ENCODE measurements at regions not wholly inside any gene's neighbourhood (a gene's known extent, or its start where the extent isn't known, plus 50 kb on each side); places are given as distances from the start of the nearest gene placed in this dataset.

DNA sequence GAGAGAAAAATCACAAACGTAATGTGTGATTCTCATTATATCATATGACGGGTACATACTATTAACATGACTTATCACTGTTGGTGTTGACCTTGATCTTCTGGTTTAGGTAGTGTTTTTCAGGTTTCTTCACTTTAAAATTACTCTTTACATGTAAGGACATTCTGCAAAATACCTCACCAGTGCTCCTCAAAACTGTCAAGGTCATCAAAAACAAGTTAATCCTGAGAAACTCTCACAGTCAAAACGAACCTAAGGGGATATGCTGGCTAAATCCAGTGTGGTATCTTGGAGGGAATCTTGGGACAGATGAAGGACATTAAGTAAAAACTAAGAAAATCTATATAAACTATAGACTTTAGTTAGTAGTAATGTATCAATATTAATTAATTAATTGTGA lies 499.8 kb downstream of the IRS1 start:
- TF ChIP-seq ZNF350 (tag by site-specific recombination; IDR thresholded peaks at IDR 0.05) = no peak
- TF ChIP-seq MZF1 (tag by site-specific recombination; IDR thresholded peaks at IDR 0.05; ENCODE audit: borderline replicate concordance) = no peak
- Histone ChIP-seq H3K27ac (ENCODE audit: extremely low read depth, low read depth, low read length) (no peak overlapping the region), H3K4me1 (ENCODE audit: control insufficient read depth, insufficient read depth, low read length) (no peaks in the 10 kb centered on the region), H3K4me3 (ENCODE audit: low read depth, low read length) (no peak overlapping the region), H3K9me3 (ENCODE audit: control insufficient read depth, insufficient read depth, low read depth, low read length) (no peaks in the 10 kb centered on the region), H3K36me3 (ENCODE audit: control insufficient read depth in 2 of 2, insufficient read depth in 1 of 2, low read length in 2 of 2) (no peaks in the 10 kb centered on the region)
- POLR2A ChIA-PET = no interaction called here
- CTCF ChIA-PET = no interaction called here

DNA sequence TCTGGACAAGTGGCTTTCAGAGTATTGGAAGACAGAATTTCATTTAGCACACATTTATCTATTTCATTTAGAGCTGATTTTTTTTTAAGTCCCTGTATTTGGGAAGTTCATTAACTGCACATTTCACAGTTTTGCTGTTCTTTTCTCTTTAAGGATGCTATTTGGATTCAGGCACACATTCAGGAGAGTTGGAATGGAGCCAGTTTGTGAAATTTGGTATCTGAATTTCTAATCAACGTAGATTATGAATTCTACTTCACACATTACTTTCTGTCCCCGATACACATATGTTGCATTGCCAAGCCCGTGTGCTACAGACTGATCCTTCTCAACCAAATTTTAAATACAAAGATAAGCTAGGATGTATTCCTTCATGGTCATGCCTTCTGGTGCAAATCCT lies 503.9 kb downstream of the IRS1 start:
- no peak for TF ChIP-seq MYNN (tag by site-specific recombination; IDR thresholded peaks at IDR 0.05; ENCODE audit: borderline replicate concordance)
- TF ChIP-seq ZNF501 (tag by site-specific recombination; IDR thresholded peaks at IDR 0.05) = no peak
- no peak for TF ChIP-seq ZNF146 (tag by site-specific recombination; IDR thresholded peaks at IDR 0.05)
- TF ChIP-seq GLI4 (tag by site-specific recombination; IDR thresholded peaks at IDR 0.05) = no peak
- TF ChIP-seq KLF16 (tag by site-specific recombination; IDR thresholded peaks at IDR 0.05) = no peak
- TF ChIP-seq, protein P1, sequence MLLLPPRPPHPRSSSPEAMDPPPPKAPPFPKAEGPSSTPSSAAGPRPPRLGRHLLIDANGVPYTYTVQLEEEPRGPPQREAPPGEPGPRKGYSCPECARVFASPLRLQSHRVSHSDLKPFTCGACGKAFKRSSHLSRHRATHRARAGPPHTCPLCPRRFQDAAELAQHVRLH (tag by site-specific recombination; IDR thresholded peaks at IDR 0.05) = no peak
- TF ChIP-seq TRIM28 (IDR thresholded peaks at IDR 0.05; ENCODE audit: borderline replicate concordance, low read length) = no peak
- TF ChIP-seq ZNF174 (tag by site-specific recombination; IDR thresholded peaks at IDR 0.05) = no peak
- TF ChIP-seq GFI1B (tag by site-specific recombination; IDR thresholded peaks at IDR 0.05) = no peak
- no peak for TF ChIP-seq ZFP37 (tag by site-specific recombination; IDR thresholded peaks at IDR 0.05)
- TF ChIP-seq ZNF140 (tag by site-specific recombination; IDR thresholded peaks at IDR 0.05) = no peak
- TF ChIP-seq, protein P2, sequence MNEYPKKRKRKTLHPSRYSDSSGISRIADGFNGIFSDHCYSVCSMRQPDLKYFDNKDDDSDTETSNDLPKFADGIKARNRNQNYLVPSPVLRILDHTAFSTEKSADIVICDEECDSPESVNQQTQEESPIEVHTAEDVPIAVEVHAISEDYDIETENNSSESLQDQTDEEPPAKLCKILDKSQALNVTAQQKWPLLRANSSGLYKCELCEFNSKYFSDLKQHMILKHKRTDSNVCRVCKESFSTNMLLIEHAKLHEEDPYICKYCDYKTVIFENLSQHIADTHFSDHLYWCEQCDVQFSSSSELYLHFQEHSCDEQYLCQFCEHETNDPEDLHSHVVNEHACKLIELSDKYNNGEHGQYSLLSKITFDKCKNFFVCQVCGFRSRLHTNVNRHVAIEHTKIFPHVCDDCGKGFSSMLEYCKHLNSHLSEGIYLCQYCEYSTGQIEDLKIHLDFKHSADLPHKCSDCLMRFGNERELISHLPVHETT (tag by site-specific recombination; IDR thresholded peaks at IDR 0.05) = no peak
- no peak for TF ChIP-seq ZNF791 (tag by site-specific recombination; IDR thresholded peaks at IDR 0.05)
- H3K9me3 ChIP-seq (ENCODE audit: control insufficient read depth, insufficient read depth, low read depth, low read length) = no peaks in the 10 kb centered on the region
- H3K4me3 ChIP-seq (ENCODE audit: low read depth, low read length) = no peak overlapping the region
- no peak overlapping the region for H3K27ac ChIP-seq (ENCODE audit: extremely low read depth, low read depth, low read length)
- H3K4me1 ChIP-seq (ENCODE audit: control insufficient read depth, insufficient read depth, low read length) = no peaks in the 10 kb centered on the region
- ChIA-PET CTCF (no interaction called here), POLR2A (no interaction called here)
- H3K36me3 ChIP-seq (ENCODE audit: control insufficient read depth in 2 of 2, insufficient read depth in 1 of 2, low read length in 2 of 2) = no peaks in the 10 kb centered on the region

DNA sequence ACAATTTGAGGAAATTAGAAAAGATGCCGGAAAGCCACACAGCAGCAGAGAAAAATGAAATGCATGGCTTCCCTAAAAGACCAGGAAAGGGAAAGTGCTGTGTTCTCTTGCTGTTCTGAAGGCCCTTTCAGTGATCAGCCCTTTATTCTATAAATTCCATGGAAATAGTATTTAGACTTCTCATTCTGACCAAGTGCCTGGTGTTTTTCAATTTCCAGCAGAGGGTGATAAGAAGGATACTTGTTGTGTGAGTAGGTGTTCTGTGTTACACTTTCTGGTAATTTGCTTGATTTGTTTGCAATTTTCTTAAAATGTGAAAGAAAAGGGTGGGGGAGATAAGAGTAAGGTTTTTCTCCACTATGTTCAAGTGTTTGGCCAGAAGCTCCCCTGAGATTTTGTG lies 504.5 kb downstream of the IRS1 start:
- Histone ChIP-seq H3K9me3 (ENCODE audit: control insufficient read depth, insufficient read depth, low read depth, low read length) (no peaks in the 10 kb centered on the region), H3K4me1 (ENCODE audit: control insufficient read depth, insufficient read depth, low read length) (no peaks in the 10 kb centered on the region), H3K4me3 (ENCODE audit: low read depth, low read length) (no peak overlapping the region), H3K36me3 (ENCODE audit: control insufficient read depth in 2 of 2, insufficient read depth in 1 of 2, low read length in 2 of 2) (no peaks in the 10 kb centered on the region), H3K27ac (ENCODE audit: extremely low read depth, low read depth, low read length) (no peak overlapping the region)
- CTCF ChIA-PET = no interaction called here
- TF ChIP-seq ZNF274 (IDR thresholded peaks at IDR 0.05; ENCODE audit: low read length) (no peak), ZNF274 (tag by site-specific recombination; IDR thresholded peaks at IDR 0.05; ENCODE audit: borderline replicate concordance) (no peak), ZNF239 (tag by site-specific recombination; IDR thresholded peaks at IDR 0.05) (no peak), ZNF157 (tag by site-specific recombination; IDR thresholded peaks at IDR 0.05) (no peak), GLIS2 (tag by site-specific recombination; IDR thresholded peaks at IDR 0.05) (no peak), ZNF214 (tag by site-specific recombination; IDR thresholded peaks at IDR 0.05; ENCODE audit: borderline replicate concordance) (no peak)
- TF ChIP-seq, protein P3, sequence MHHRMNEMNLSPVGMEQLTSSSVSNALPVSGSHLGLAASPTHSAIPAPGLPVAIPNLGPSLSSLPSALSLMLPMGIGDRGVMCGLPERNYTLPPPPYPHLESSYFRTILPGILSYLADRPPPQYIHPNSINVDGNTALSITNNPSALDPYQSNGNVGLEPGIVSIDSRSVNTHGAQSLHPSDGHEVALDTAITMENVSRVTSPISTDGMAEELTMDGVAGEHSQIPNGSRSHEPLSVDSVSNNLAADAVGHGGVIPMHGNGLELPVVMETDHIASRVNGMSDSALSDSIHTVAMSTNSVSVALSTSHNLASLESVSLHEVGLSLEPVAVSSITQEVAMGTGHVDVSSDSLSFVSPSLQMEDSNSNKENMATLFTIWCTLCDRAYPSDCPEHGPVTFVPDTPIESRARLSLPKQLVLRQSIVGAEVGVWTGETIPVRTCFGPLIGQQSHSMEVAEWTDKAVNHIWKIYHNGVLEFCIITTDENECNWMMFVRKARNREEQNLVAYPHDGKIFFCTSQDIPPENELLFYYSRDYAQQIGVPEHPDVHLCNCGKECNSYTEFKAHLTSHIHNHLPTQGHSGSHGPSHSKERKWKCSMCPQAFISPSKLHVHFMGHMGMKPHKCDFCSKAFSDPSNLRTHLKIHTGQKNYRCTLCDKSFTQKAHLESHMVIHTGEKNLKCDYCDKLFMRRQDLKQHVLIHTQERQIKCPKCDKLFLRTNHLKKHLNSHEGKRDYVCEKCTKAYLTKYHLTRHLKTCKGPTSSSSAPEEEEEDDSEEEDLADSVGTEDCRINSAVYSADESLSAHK (tag by site-specific recombination; IDR thresholded peaks at IDR 0.05) = no peak
- POLR2A ChIA-PET = no interaction called here
